HCT116 (cell line): ENCODE measurements at regions not wholly inside any gene's neighbourhood (a gene's known extent, or its start where the extent isn't known, plus 50 kb on each side); places are given as distances from the start of the nearest gene placed in this dataset.

Source experiments
- ATAC-seq: fragments of 200-7000 bp; cut with Tn5 transposase; 2 replicates; pipeline ENCODE4 v1.9.1; 2020; ENCODE audit warnings: mild to moderate bottlenecking, moderate library complexity
- BruUV-seq: library from RNA; stranded (reverse); fragments of 400-500 nt; replicated peaks from 2 replicates; lab custom pipeline; 2021; lab: Mats Ljungman, UMichigan
- CTCF ChIA-PET: fragments of 300-600 bp; sonication (Branson Sonifier 250); formaldehyde crosslinking; loops from one replicate; lab custom pipeline; 2021; ENCODE audit warnings: antibody characterized with exemption; lab: Charles Lee
- POLR2A ChIA-PET: fragments of 300-600, 350-600 bp; sonication (Branson Sonifier 250); formaldehyde crosslinking; loops from one replicate; lab custom pipeline; 2021; ENCODE audit warnings: antibody characterized with exemption; lab: Charles Lee
- RAD21 ChIA-PET, 2 experiments: fragments of 300-600 bp; sonication (Branson Sonifier 250); formaldehyde crosslinking; loops; one replicate each; lab custom pipeline; 2023; ENCODE audit warnings: low total read pairs in 2 of 2; ENCODE audit not compliant: uncharacterized antibody in 2 of 2, unreplicated experiment in 2 of 2, low non-redundant PET in 1 of 2; lab: Charles Lee
- DNase-seq: peaks from one replicate; pipeline ENCODE4 v3.0.0-alpha.2; 2010; ENCODE audit warnings: low read depth, low spot score
- H2AFZ ChIP-seq: fragments of 200-600 bp; shearing (Covaris generic), sonication (generic); 2 replicates; pipeline ENCODE4 v1.6.1; 2017; ENCODE audit warnings: low read depth, mixed run types, mixed read lengths, antibody characterized with exemption, low read length; ENCODE audit not compliant: poor library complexity, severe bottlenecking
- H3K27ac ChIP-seq: 2 replicates; pipeline ENCODE4 v1.5.1; 2012; ENCODE audit warnings: low read depth, low read length
- H3K27me3 ChIP-seq: fragments of 200-600 bp; sonication (generic); 2 replicates; pipeline ENCODE4 v1.6.1; 2016; ENCODE audit warnings: mixed run types, low read length, mixed read lengths; ENCODE audit not compliant: insufficient read depth
- H3K36me3 ChIP-seq, 2 experiments: fragments of 200-500 bp in 1 of 2; fragments of 200-600 bp in 1 of 2; sonication (Bioruptor generic) in 1 of 2; sonication (generic) in 1 of 2; 2 replicates each; pipeline versions ENCODE4 v1.5.1 to v1.6.1; 2014 to 2016; ENCODE audit warnings: low read length in 2 of 2, inconsistent platforms in 1 of 2, mixed read lengths in 1 of 2, mixed run types in 1 of 2; ENCODE audit not compliant: insufficient read depth in 2 of 2, control insufficient read depth in 1 of 2
- H3K4me1 ChIP-seq, 2 experiments: fragments of 200-600 bp in 1 of 2; sonication (generic) in 1 of 2; 2 replicates each; pipeline versions ENCODE4 v1.5.1 to v1.6.1; 2012 to 2017; ENCODE audit warnings: low read length in 2 of 2, inconsistent platforms in 1 of 2, mild to moderate bottlenecking in 1 of 2, mixed read lengths in 1 of 2, mixed run types in 1 of 2, moderate library complexity in 1 of 2; ENCODE audit not compliant: insufficient read depth in 2 of 2, control insufficient read depth in 1 of 2
- H3K4me2 ChIP-seq: fragments of 200-600 bp; sonication (generic); 2 replicates; pipeline ENCODE4 v1.6.1; 2017; ENCODE audit warnings: mixed run types, low read length, mixed read lengths
- H3K4me3 ChIP-seq, 2 experiments: fragments of 200-600 bp in 1 of 2; sonication (generic) in 1 of 2; replicated peaks in 1 of 2; 2 replicates each; pipeline ENCODE4 v1.5.1; 2011 to 2016; ENCODE audit warnings: low read length in 2 of 2, control low read depth in 1 of 2, low read depth in 1 of 2, mild to moderate bottlenecking in 1 of 2, mixed read lengths in 1 of 2, mixed run types in 1 of 2
- H3K79me2 ChIP-seq: fragments of 200-600 bp; sonication (generic); 2 replicates; pipeline ENCODE4 v1.6.1; 2017; ENCODE audit warnings: mild to moderate bottlenecking, mixed run types, low read length, moderate library complexity, mixed read lengths; ENCODE audit not compliant: insufficient read depth
- H3K9ac ChIP-seq: fragments of 200-600 bp; sonication (generic); 2 replicates; pipeline ENCODE4 v1.6.1; 2016; ENCODE audit warnings: low read length, mixed read lengths
- H3K9me2 ChIP-seq: fragments of 200-600 bp; sonication (generic), shearing (Covaris generic); 2 replicates; pipeline ENCODE4 v1.6.1; 2017; ENCODE audit warnings: mixed run types, mild to moderate bottlenecking, moderate library complexity; ENCODE audit not compliant: insufficient read depth
- H3K9me3 ChIP-seq, 2 experiments: fragments of 200-500 bp in 1 of 2; fragments of 200-600 bp in 1 of 2; sonication (Bioruptor generic) in 1 of 2; sonication (generic) in 1 of 2; 2 replicates each; pipeline ENCODE4 v1.6.1; 2014 to 2017; ENCODE audit warnings: low read length in 2 of 2, mixed read lengths in 2 of 2, inconsistent platforms in 1 of 2, low read depth in 1 of 2, mild to moderate bottlenecking in 1 of 2, mixed run types in 1 of 2, moderate library complexity in 1 of 2; ENCODE audit not compliant: control insufficient read depth in 1 of 2, insufficient read depth in 1 of 2
- H4K20me1 ChIP-seq: fragments of 200-600 bp; sonication (generic), shearing (Covaris generic); 2 replicates; pipeline ENCODE4 v1.6.1; 2017; ENCODE audit warnings: mixed run types, mild to moderate bottlenecking, moderate library complexity; ENCODE audit not compliant: insufficient read depth
- CBX3 ChIP-seq: IDR thresholded peaks from 2 replicates; pipeline ENCODE4 v1.6.1; 2012; ENCODE audit warnings: low read depth
- CEBPB ChIP-seq: IDR thresholded peaks from 2 replicates; pipeline ENCODE4 v1.6.1; 2012; ENCODE audit warnings: low read depth
- EGR1 ChIP-seq: IDR thresholded peaks from 2 replicates; pipeline ENCODE4 v1.6.1; 2012; ENCODE audit warnings: low read depth
- ELF1 ChIP-seq: IDR thresholded peaks from 2 replicates; pipeline ENCODE4 v1.6.1; 2012; ENCODE audit warnings: low read depth, borderline replicate concordance
- EZH2phosphoT487 ChIP-seq: fragments of 200-600 bp; IDR thresholded peaks from 2 replicates; pipeline ENCODE4 v1.6.1; 2018; ENCODE audit warnings: antibody characterized with exemption, borderline replicate concordance
- FOSL1 ChIP-seq: IDR thresholded peaks from 2 replicates; pipeline ENCODE4 v1.6.1; 2012; ENCODE audit warnings: low read depth
- MAX ChIP-seq: IDR thresholded peaks from 2 replicates; pipeline ENCODE4 v1.6.1; 2012
- POLR2A ChIP-seq: IDR thresholded peaks from 2 replicates; pipeline ENCODE4 v1.7.0; 2011; ENCODE audit warnings: borderline replicate concordance; ENCODE audit not compliant: insufficient read depth, insufficient read length; ENCODE audit errors: extremely low read depth
- POLR2AphosphoS5 ChIP-seq: IDR thresholded peaks from 2 replicates; pipeline ENCODE4 v1.6.1; 2011; ENCODE audit warnings: mild to moderate bottlenecking, low read depth, low read length, moderate library complexity
- RAD21 ChIP-seq: IDR thresholded peaks from 2 replicates; pipeline ENCODE4 v1.6.1; 2012; ENCODE audit warnings: low read depth, mild to moderate bottlenecking
- SIN3A ChIP-seq: IDR thresholded peaks from 2 replicates; pipeline ENCODE4 v1.6.1; 2012; ENCODE audit warnings: low read depth
- SRF ChIP-seq: IDR thresholded peaks from 2 replicates; pipeline ENCODE4 v1.6.1; 2012; ENCODE audit warnings: low read depth
- TCF7L2 ChIP-seq: IDR thresholded peaks from 2 replicates; pipeline ENCODE4 v1.7.0; 2011; ENCODE audit warnings: borderline replicate concordance, inconsistent platforms; ENCODE audit not compliant: insufficient read depth, insufficient read length; ENCODE audit errors: extremely low read depth
- YY1 ChIP-seq: IDR thresholded peaks from 2 replicates; pipeline ENCODE4 v1.6.1; 2011; ENCODE audit warnings: low read length, low read depth, moderate library complexity, mild to moderate bottlenecking; ENCODE audit not compliant: insufficient replicate concordance; ENCODE audit errors: extremely low read depth
- ZBTB33 ChIP-seq: IDR thresholded peaks from 2 replicates; pipeline ENCODE4 v1.6.1; 2011; ENCODE audit warnings: mild to moderate bottlenecking, low read length, moderate library complexity; ENCODE audit not compliant: insufficient replicate concordance; ENCODE audit errors: extremely low read depth
- ZFX ChIP-seq: fragments of 450-650 bp; IDR thresholded peaks from 2 replicates; pipeline ENCODE4 v1.6.1; 2017
- ZNF274 ChIP-seq: fragments of 200-500 bp; sonication (Bioruptor generic); IDR thresholded peaks from 2 replicates; pipeline ENCODE4 v1.6.1; 2014; ENCODE audit warnings: mild to moderate bottlenecking, low read depth, low read length, inconsistent platforms
- intact Hi-C: fragments of 100-400 bp; cut with micrococcal nuclease; formaldehyde crosslinking; loops from 2 replicates; pipeline ENCODE4 v1.10.0; 2022

- CTCF ChIA-PET = interaction anchor here (1.3 kb wide), 1 partner anchor 16 kb away, joined by 3 read pairs; no protein-coding TSS in a partner anchor
- Histone ChIP-seq H3K27ac (no peak overlapping the region), H3K4me1 (peaks cover 0 to 5% of the 10 kb centered on the region in 2 experiments; a peak in 1 of 4 replicates), H3K9ac (no peak overlapping the region), H3K27me3 (no peaks in the 10 kb centered on the region), H3K9me3 (no peaks in the 10 kb centered on the region), H4K20me1 (no peaks in the 10 kb centered on the region), H3K9me2 (no peaks in the 10 kb centered on the region), H2AFZ (no peak overlapping the region), H3K4me3 (no peak overlapping the region), H3K4me2 (no peak overlapping the region), H3K36me3 (no peaks in the 10 kb centered on the region), H3K79me2 (no peaks in the 10 kb centered on the region)
- no TSS peak for BruUV-seq
- DNase-seq (no peak), ATAC-seq (no peak)
- intact Hi-C loops = no loop called here
- RAD21 ChIA-PET = no interaction called here
- TF ChIP-seq ZFX (no peak), ZBTB33 (no peak), POLR2A (no peak), POLR2AphosphoS5 (no peak), MAX (no peak), SIN3A (no peak), EZH2phosphoT487 (no peak), CBX3 (no peak), FOSL1 (no peak), SRF (no peak), EGR1 (no peak), RAD21 (no peak), TCF7L2 (no peak), CEBPB (no peak), YY1 (no peak), ZNF274 (no peak), ELF1 (no peak)
- POLR2A ChIA-PET = no interaction called here
Measured at GRCh38 chr4:26145212-26145611, 175.6 kb upstream of the RBPJ start.
